ENCODE measurements at regions not wholly inside any gene's neighbourhood (a gene's known extent, or its start where the extent isn't known, plus 50 kb on each side); places are given as distances from the start of the nearest gene placed in this dataset.

- H3K27ac ChIP-seq = no peak overlapping the region
- no peak overlapping the region for H3K4me3 ChIP-seq
- H3K4me1 ChIP-seq (replicated peaks in 1 of 2) = peaks cover 0 to 20% of the 10 kb centered on the region in 2 donors
- no peaks in the 10 kb centered on the region for H3K27me3 ChIP-seq
- DNase-seq = no peak
- intact Hi-C loops (cut with DNase I) = no loop called here
- no peaks in the 10 kb centered on the region for H3K9me3 ChIP-seq (replicated peaks in 1 of 3)
- H3K36me3 ChIP-seq (replicated peaks in 1 of 2) = no peaks in the 10 kb centered on the region
- no peak for TF ChIP-seq POLR2A (IDR thresholded peaks at IDR 0.05)
- TF ChIP-seq, protein P1, sequence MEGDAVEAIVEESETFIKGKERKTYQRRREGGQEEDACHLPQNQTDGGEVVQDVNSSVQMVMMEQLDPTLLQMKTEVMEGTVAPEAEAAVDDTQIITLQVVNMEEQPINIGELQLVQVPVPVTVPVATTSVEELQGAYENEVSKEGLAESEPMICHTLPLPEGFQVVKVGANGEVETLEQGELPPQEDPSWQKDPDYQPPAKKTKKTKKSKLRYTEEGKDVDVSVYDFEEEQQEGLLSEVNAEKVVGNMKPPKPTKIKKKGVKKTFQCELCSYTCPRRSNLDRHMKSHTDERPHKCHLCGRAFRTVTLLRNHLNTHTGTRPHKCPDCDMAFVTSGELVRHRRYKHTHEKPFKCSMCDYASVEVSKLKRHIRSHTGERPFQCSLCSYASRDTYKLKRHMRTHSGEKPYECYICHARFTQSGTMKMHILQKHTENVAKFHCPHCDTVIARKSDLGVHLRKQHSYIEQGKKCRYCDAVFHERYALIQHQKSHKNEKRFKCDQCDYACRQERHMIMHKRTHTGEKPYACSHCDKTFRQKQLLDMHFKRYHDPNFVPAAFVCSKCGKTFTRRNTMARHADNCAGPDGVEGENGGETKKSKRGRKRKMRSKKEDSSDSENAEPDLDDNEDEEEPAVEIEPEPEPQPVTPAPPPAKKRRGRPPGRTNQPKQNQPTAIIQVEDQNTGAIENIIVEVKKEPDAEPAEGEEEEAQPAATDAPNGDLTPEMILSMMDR (IDR thresholded peaks at IDR 0.05) = no peak
Measured at GRCh38 chr7:25407053-25407452, 178.8 kb upstream of the NPVF start.

GRCh38 chr7:25408012-25408687, 179.9 kb upstream of the NPVF start:
- 29 to 43% (median 39%) methylated on average over 9 of the region's 9 CpGs for WGBS, 4 donors
- H3K27me3 ChIP-seq = no peaks in the 10 kb centered on the region
- no peaks in the 10 kb centered on the region for H3K36me3 ChIP-seq (replicated peaks in 1 of 2)
- TF ChIP-seq, protein P1 (IDR thresholded peaks at IDR 0.05) = no peak
- TF ChIP-seq POLR2A (IDR thresholded peaks at IDR 0.05) = no peak
- intact Hi-C loops (cut with DNase I) = no loop called here
- peak overlapping the region in 3 of 5 donors; percentile 15 to 69 (median 33) for H3K27ac ChIP-seq
- peaks cover 0 to 20% of the 10 kb centered on the region in 2 donors for H3K4me1 ChIP-seq (replicated peaks in 1 of 2)
- DNase-seq = peak; percentile 57 to 78 (median 62)
- no peaks in the 10 kb centered on the region for H3K9me3 ChIP-seq (replicated peaks in 1 of 3)
- H3K4me3 ChIP-seq = no peak overlapping the region

GRCh38 chr7:25408876-25409275, 180.6 kb upstream of the NPVF start:
- 74 to 80% (median 79%) methylated on average over 6 of the region's 6 CpGs for WGBS, 4 donors
- Histone ChIP-seq H3K27me3 (no peaks in the 10 kb centered on the region), H3K4me3 (no peak overlapping the region), H3K4me1 (replicated peaks in 1 of 2) (peaks cover 0 to 20% of the 10 kb centered on the region in 2 donors), H3K36me3 (replicated peaks in 1 of 2) (no peaks in the 10 kb centered on the region), H3K27ac (peak overlapping the region in 1 of 5 donors; percentile 69), H3K9me3 (replicated peaks in 1 of 3) (no peaks in the 10 kb centered on the region)
- DNase-seq = no peak
- TF ChIP-seq POLR2A (IDR thresholded peaks at IDR 0.05) = no peak
- TF ChIP-seq, protein P1 (IDR thresholded peaks at IDR 0.05) = no peak
- intact Hi-C loops (cut with DNase I) = no loop called here

DNA sequence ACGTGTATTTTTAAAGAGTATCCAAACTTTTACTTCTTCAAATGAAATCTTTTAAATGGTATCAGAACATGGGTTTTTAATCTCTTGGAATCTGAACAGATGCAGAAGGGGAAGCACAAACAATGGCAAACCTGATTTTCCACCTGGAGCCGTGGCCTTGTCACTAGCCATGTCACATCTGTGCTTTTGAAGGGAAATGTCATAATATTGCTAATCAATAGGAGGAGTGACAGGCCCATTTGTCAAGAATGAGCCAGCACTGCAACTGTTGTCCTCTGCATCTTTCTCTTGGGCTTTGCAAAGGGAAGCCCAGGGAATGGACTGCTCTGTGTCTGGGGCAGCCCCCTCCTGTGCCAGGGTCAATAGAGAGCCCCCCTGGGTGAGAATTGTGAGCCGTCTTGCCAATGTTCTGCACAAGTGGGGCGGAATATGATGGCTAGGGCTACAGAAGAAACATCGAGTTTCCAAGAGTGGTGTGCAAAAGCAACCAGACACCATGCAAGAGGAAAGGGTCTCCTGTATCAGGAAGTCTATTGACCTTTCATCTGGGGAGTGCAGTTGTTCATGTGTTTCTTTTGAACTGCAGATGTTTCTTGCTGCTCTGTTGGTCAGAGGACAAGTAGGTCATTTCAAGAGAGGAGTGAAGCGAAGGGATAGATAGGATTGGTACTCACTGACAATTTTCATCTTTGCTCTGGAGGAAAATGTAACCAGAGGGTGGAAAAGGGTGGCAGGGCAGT, 181.8 kb upstream of the NPVF start:
- DNase-seq = no peak
- TF ChIP-seq, protein P1 (IDR thresholded peaks at IDR 0.05) = no peak
- TF ChIP-seq POLR2A (IDR thresholded peaks at IDR 0.05) = no peak
- no peak overlapping the region for H3K4me3 ChIP-seq

More for the DNA sequence above, 181.8 kb upstream of the NPVF start:
- intact Hi-C loops (cut with DNase I) = no loop called here
- 73 to 88% (median 84%) methylated on average over 6 of the region's 6 CpGs for WGBS, 4 donors
- Histone ChIP-seq H3K27me3 (no peaks in the 10 kb centered on the region), H3K4me1 (replicated peaks in 1 of 2) (peaks cover 0 to 20% of the 10 kb centered on the region in 2 donors), H3K27ac (no peak overlapping the region), H3K9me3 (replicated peaks in 1 of 3) (no peaks in the 10 kb centered on the region), H3K36me3 (replicated peaks in 1 of 2) (no peaks in the 10 kb centered on the region)

Data from adrenal gland (tissue), 9 donors.